HEK293 (cell line): ENCODE measurements at regions not wholly inside any gene's neighbourhood (a gene's known extent, or its start where the extent isn't known, plus 50 kb on each side); places are given as distances from the start of the nearest gene placed in this dataset.

Experiments used
- CTCF ChIA-PET: fragments of 350-600 bp; formaldehyde crosslinking; extraction: SDS; loops from one replicate; lab custom pipeline; 2021; ENCODE audit warnings: antibody characterized with exemption; lab: Yijun Ruan, JAX
- POLR2A ChIA-PET: fragments of 300-600 bp; formaldehyde crosslinking; extraction: SDS; loops from one replicate; lab custom pipeline; 2020; ENCODE audit warnings: antibody characterized with exemption, inconsistent platforms; lab: Yijun Ruan, JAX
- H3K27ac ChIP-seq: fragments of 200-500 bp; sonication (Bioruptor generic); 2 replicates; pipeline ENCODE4 v1.5.1; 2014; ENCODE audit warnings: low read depth, low read length, control low read depth, inconsistent platforms; ENCODE audit errors: extremely low read depth
- H3K36me3 ChIP-seq, 2 experiments: fragments of 200-500 bp in 1 of 2; sonication (Bioruptor generic) in 1 of 2; 1 replicate in 1 of 2; 2 replicates in 1 of 2; pipeline ENCODE4 v1.5.1; 2014 to 2017; ENCODE audit warnings: inconsistent platforms in 2 of 2, low read length in 2 of 2; ENCODE audit not compliant: control insufficient read depth in 2 of 2, insufficient read depth in 1 of 2
- H3K4me1 ChIP-seq: fragments of 200-500 bp; sonication (Bioruptor generic); 2 replicates; pipeline ENCODE4 v1.5.1; 2014; ENCODE audit warnings: mild to moderate bottlenecking, low read length, inconsistent platforms; ENCODE audit not compliant: control insufficient read depth, insufficient read depth
- H3K4me3 ChIP-seq: 2 replicates; pipeline ENCODE4 v1.5.1; 2011; ENCODE audit warnings: low read depth, mild to moderate bottlenecking, control low read depth, low read length, moderate library complexity
- H3K9me3 ChIP-seq: fragments of 200-500 bp; sonication (Bioruptor generic); 2 replicates; pipeline ENCODE4 v1.5.1; 2014; ENCODE audit warnings: low read depth, low read length, inconsistent platforms; ENCODE audit not compliant: control insufficient read depth, insufficient read depth
- EGR2 ChIP-seq: fragments of 450-650 bp; formaldehyde crosslinking; IDR thresholded peaks from 2 replicates; pipeline ENCODE4 v1.5.1; 2016; ENCODE audit warnings: low read depth, missing biosample characterization, missing genetic modification characterization
- KLF8 ChIP-seq: fragments of 450-650 bp; formaldehyde crosslinking; IDR thresholded peaks from 2 replicates; pipeline ENCODE4 v1.5.1; 2016; ENCODE audit warnings: missing biosample characterization, missing genetic modification characterization
- YY2 ChIP-seq: fragments of 450-650 bp; formaldehyde crosslinking; IDR thresholded peaks from 2 replicates; pipeline ENCODE4 v1.5.1; 2016; ENCODE audit warnings: missing biosample characterization, missing genetic modification characterization
- ZNF10 ChIP-seq: fragments of 450-650 bp; formaldehyde crosslinking; IDR thresholded peaks from 2 replicates; pipeline ENCODE4 v1.5.1; 2017; ENCODE audit warnings: missing biosample characterization, missing genetic modification characterization
- ZNF133 ChIP-seq: fragments of 450-650 bp; formaldehyde crosslinking; IDR thresholded peaks from 2 replicates; pipeline ENCODE4 v1.5.1; 2016; ENCODE audit warnings: missing biosample characterization, missing genetic modification characterization
- ZNF140 ChIP-seq: fragments of 450-650 bp; formaldehyde crosslinking; IDR thresholded peaks from 2 replicates; pipeline ENCODE4 v1.5.1; 2016; ENCODE audit warnings: missing biosample characterization, missing genetic modification characterization
- ZNF157 ChIP-seq: fragments of 450-650 bp; formaldehyde crosslinking; IDR thresholded peaks from 2 replicates; pipeline ENCODE4 v1.5.1; 2016; ENCODE audit warnings: missing biosample characterization, missing genetic modification characterization
- ZNF174 ChIP-seq: fragments of 450-650 bp; formaldehyde crosslinking; IDR thresholded peaks from 2 replicates; pipeline ENCODE4 v1.5.0; 2017; ENCODE audit warnings: missing biosample characterization, mild to moderate bottlenecking, missing genetic modification characterization
- ZNF223 ChIP-seq: fragments of 450-650 bp; formaldehyde crosslinking; IDR thresholded peaks from 2 replicates; pipeline ENCODE4 v1.5.1; 2016; ENCODE audit warnings: missing biosample characterization, missing genetic modification characterization
- ZNF248 ChIP-seq: fragments of 450-650 bp; formaldehyde crosslinking; IDR thresholded peaks from 2 replicates; pipeline ENCODE4 v1.5.1; 2017; ENCODE audit warnings: missing biosample characterization, missing genetic modification characterization
- ZNF335 ChIP-seq: fragments of 450-650 bp; formaldehyde crosslinking; conservative IDR thresholded peaks from 2 replicates; pipeline ENCODE4 v1.5.1; 2016; ENCODE audit warnings: missing biosample characterization, missing genetic modification characterization
- ZNF354C ChIP-seq: fragments of 450-650 bp; formaldehyde crosslinking; IDR thresholded peaks from 2 replicates; pipeline ENCODE4 v1.5.1; 2016; ENCODE audit warnings: missing biosample characterization, missing genetic modification characterization, low read depth, borderline replicate concordance
- ZNF501 ChIP-seq: fragments of 450-650 bp; formaldehyde crosslinking; IDR thresholded peaks from 2 replicates; pipeline ENCODE4 v1.5.1; 2016; ENCODE audit warnings: missing biosample characterization, missing genetic modification characterization
- ZNF529 ChIP-seq: fragments of 450-650 bp; formaldehyde crosslinking; IDR thresholded peaks from 2 replicates; pipeline ENCODE4 v1.5.1; 2017; ENCODE audit warnings: missing genetic modification characterization, missing biosample characterization; ENCODE audit not compliant: insufficient replicate concordance
- ZNF560 ChIP-seq: fragments of 450-650 bp; formaldehyde crosslinking; IDR thresholded peaks from 2 replicates; pipeline ENCODE4 v1.5.1; 2017; ENCODE audit warnings: missing biosample characterization, missing genetic modification characterization, borderline replicate concordance
- ZNF626 ChIP-seq: fragments of 450-650 bp; sonication (Bioruptor Pico); formaldehyde crosslinking; IDR thresholded peaks from 2 replicates; pipeline ENCODE4 v1.5.1; 2018; ENCODE audit warnings: missing biosample characterization, missing genetic modification characterization, inconsistent platforms
- ZNF654 ChIP-seq: fragments of 450-650 bp; formaldehyde crosslinking; IDR thresholded peaks from 2 replicates; pipeline ENCODE4 v1.5.1; 2016; ENCODE audit warnings: low read depth, missing biosample characterization, missing genetic modification characterization
- ZNF768 ChIP-seq: fragments of 450-650 bp; formaldehyde crosslinking; IDR thresholded peaks from 2 replicates; pipeline ENCODE4 v1.5.1; 2018; ENCODE audit warnings: missing biosample characterization, mild to moderate bottlenecking, missing genetic modification characterization
- TF ChIP-seq, protein P1 (sequence below): fragments of 450-650 bp; formaldehyde crosslinking; IDR thresholded peaks from 2 replicates; pipeline ENCODE4 v1.5.1; 2016; ENCODE audit warnings: missing biosample characterization, missing genetic modification characterization
- TF ChIP-seq, protein P2 (sequence below): fragments of 450-650 bp; formaldehyde crosslinking; IDR thresholded peaks from 2 replicates; pipeline ENCODE4; 2016; ENCODE audit warnings: missing biosample characterization, missing genetic modification characterization
- TF ChIP-seq, protein P3 (sequence below): fragments of 450-650 bp; formaldehyde crosslinking; IDR thresholded peaks from 2 replicates; pipeline ENCODE4 v1.5.1; 2017; ENCODE audit warnings: missing biosample characterization, mild to moderate bottlenecking, missing genetic modification characterization, moderate library complexity
- TF ChIP-seq, protein P4 (sequence below): fragments of 450-650 bp; IDR thresholded peaks from 2 replicates; pipeline ENCODE4 v1.5.1; 2018; ENCODE audit warnings: missing biosample characterization, mild to moderate bottlenecking, missing genetic modification characterization
- TF ChIP-seq, protein P5 (sequence below): fragments of 450-650 bp; formaldehyde crosslinking; IDR thresholded peaks from 2 replicates; pipeline ENCODE4 v1.5.1; 2016; ENCODE audit warnings: missing biosample characterization, missing genetic modification characterization
- TF ChIP-seq, protein P6 (sequence below): fragments of 450-650 bp; formaldehyde crosslinking; IDR thresholded peaks from 2 replicates; pipeline ENCODE4 v1.5.1; 2017; ENCODE audit warnings: missing biosample characterization, missing genetic modification characterization

DNA sequence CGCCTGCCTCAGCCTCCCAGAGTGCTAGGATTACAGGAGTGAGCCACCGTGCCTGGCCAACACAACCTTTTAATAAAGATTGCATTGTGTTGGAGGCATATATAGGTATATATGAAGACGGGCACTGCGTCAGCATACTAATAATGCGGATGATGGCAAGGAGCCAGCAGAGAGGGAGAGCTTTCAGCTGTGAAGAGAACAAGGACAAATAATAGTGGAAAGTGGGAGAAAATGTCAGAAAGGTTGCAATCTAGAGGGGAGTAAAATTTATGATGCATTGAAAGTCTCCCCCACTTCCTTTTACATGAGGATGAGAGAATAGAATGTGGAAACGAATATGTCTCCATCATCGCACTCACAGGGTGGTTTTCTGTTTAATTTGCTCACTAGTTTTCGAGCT lies 170.5 kb upstream of the TBL1XR1 start:
- TF ChIP-seq, protein P1, sequence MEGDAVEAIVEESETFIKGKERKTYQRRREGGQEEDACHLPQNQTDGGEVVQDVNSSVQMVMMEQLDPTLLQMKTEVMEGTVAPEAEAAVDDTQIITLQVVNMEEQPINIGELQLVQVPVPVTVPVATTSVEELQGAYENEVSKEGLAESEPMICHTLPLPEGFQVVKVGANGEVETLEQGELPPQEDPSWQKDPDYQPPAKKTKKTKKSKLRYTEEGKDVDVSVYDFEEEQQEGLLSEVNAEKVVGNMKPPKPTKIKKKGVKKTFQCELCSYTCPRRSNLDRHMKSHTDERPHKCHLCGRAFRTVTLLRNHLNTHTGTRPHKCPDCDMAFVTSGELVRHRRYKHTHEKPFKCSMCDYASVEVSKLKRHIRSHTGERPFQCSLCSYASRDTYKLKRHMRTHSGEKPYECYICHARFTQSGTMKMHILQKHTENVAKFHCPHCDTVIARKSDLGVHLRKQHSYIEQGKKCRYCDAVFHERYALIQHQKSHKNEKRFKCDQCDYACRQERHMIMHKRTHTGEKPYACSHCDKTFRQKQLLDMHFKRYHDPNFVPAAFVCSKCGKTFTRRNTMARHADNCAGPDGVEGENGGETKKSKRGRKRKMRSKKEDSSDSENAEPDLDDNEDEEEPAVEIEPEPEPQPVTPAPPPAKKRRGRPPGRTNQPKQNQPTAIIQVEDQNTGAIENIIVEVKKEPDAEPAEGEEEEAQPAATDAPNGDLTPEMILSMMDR (tag by site-specific recombination), result no peak
- no peak for TF ChIP-seq ZNF501 (tag by site-specific recombination)
- no peak for TF ChIP-seq ZNF10 (tag by site-specific recombination)
- TF ChIP-seq ZNF560 (tag by site-specific recombination), result no peak
- TF ChIP-seq ZNF654 (tag by site-specific recombination), result no peak
- no peak for TF ChIP-seq ZNF248 (tag by site-specific recombination)
- no peak for TF ChIP-seq ZNF529 (tag by site-specific recombination)
- TF ChIP-seq, protein P2, sequence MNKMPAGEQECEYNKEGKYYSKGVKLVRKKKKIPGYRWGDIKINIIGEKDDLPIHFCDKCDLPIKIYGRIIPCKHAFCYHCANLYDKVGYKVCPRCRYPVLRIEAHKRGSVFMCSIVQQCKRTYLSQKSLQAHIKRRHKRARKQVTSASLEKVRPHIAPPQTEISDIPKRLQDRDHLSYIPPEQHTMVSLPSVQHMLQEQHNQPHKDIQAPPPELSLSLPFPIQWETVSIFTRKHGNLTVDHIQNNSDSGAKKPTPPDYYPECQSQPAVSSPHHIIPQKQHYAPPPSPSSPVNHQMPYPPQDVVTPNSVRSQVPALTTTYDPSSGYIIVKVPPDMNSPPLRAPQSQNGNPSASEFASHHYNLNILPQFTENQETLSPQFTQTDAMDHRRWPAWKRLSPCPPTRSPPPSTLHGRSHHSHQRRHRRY (tag by site-specific recombination), result no peak
- TF ChIP-seq ZNF768 (tag by site-specific recombination), result no peak
- TF ChIP-seq ZNF174 (tag by site-specific recombination), result no peak
- TF ChIP-seq, protein P3, sequence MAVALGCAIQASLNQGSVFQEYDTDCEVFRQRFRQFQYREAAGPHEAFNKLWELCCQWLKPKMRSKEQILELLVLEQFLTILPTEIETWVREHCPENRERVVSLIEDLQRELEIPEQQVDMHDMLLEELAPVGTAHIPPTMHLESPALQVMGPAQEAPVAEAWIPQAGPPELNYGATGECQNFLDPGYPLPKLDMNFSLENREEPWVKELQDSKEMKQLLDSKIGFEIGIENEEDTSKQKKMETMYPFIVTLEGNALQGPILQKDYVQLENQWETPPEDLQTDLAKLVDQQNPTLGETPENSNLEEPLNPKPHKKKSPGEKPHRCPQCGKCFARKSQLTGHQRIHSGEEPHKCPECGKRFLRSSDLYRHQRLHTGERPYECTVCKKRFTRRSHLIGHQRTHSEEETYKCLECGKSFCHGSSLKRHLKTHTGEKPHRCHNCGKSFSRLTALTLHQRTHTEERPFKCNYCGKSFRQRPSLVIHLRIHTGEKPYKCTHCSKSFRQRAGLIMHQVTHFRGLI (tag by site-specific recombination), result no peak
- no peak for TF ChIP-seq ZNF354C (tag by site-specific recombination)
- TF ChIP-seq, protein P4, sequence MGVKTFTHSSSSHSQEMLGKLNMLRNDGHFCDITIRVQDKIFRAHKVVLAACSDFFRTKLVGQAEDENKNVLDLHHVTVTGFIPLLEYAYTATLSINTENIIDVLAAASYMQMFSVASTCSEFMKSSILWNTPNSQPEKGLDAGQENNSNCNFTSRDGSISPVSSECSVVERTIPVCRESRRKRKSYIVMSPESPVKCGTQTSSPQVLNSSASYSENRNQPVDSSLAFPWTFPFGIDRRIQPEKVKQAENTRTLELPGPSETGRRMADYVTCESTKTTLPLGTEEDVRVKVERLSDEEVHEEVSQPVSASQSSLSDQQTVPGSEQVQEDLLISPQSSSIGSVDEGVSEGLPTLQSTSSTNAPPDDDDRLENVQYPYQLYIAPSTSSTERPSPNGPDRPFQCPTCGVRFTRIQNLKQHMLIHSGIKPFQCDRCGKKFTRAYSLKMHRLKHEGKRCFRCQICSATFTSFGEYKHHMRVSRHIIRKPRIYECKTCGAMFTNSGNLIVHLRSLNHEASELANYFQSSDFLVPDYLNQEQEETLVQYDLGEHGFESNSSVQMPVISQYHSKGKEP, result no peak
- TF ChIP-seq KLF8 (tag by site-specific recombination), result no peak
- TF ChIP-seq YY2 (tag by site-specific recombination), result no peak
- TF ChIP-seq ZNF157 (tag by site-specific recombination), result no peak
- TF ChIP-seq, all 188 proteins: peak for 0
- ChIA-PET CTCF (interaction anchor here (0.7 kb wide), 1 partner anchor 774 kb away, joined by 3 read pairs; no protein-coding TSS in a partner anchor), POLR2A (no interaction called here)
- Histone ChIP-seq H3K36me3 (no peaks in the 10 kb centered on the region), H3K4me3 (no peak overlapping the region), H3K27ac (no peak overlapping the region), H3K4me1 (no peaks in the 10 kb centered on the region), H3K9me3 (no peaks in the 10 kb centered on the region)

DNA sequence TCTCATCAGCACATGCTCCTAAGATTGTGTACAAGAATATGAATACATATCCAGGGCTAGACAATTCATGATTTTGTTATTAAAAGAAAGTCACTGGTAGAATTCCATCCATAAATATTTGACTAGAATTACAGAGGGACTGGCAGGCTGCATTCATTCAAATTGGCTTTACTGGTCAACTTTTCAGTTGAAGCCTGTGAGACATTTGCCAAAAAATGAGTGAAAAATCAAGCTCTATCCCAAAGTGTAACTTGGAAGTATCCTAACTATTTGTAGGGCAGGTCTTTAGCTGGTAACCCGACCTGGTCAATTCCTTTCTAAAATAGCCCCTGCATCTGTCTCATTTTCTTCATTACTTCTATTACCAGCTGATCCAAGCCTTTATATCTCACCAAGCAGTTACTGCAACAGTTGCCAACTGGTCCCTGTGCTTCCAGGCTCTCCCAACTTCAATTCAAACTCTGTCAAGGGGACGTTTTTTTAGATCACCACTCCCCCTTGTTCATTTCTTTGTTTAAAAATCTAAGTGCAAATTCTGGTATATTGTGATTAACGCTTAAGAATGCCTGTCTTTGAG lies 173.1 kb upstream of the TBL1XR1 start:
- Histone ChIP-seq H3K4me1 (no peaks in the 10 kb centered on the region), H3K27ac (no peak overlapping the region), H3K9me3 (no peaks in the 10 kb centered on the region), H3K4me3 (no peak overlapping the region), H3K36me3 (no peaks in the 10 kb centered on the region)
- ChIA-PET CTCF (interaction anchor here (0.6 to 0.7 kb wide), 2 partner anchors 111 to 197 kb away, joined by 3 to 4 read pairs; no protein-coding TSS in a partner anchor), POLR2A (no interaction called here)
- no peak for TF ChIP-seq ZNF133
- TF ChIP-seq, protein P5, sequence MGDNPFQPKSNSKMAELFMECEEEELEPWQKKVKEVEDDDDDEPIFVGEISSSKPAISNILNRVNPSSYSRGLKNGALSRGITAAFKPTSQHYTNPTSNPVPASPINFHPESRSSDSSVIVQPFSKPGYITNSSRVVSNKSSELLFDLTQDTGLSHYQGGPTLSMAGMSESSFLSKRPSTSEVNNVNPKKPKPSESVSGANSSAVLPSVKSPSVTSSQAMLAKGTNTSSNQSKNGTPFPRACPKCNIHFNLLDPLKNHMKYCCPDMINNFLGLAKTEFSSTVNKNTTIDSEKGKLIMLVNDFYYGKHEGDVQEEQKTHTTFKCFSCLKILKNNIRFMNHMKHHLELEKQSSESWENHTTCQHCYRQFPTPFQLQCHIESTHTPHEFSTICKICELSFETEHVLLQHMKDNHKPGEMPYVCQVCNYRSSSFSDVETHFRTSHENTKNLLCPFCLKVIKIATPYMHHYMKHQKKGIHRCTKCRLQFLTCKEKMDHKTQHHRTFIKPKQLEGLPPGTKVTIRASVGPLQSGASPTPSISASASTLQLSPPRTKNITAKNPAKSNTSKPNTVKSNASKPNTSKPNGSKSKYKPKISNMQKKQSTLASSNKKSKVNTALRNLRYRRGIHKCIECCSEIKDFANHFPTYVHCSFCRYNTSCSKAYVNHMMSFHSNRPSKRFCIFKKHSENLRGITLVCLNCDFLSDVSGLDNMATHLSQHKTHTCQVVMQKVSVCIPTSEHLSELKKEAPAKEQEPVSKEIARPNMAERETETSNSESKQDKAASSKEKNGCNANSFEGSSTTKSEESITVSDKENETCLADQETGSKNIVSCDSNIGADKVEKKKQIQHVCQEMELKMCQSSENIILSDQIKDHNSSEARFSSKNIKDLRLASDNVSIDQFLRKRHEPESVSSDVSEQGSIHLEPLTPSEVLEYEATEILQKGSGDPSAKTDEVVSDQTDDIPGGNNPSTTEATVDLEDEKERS (tag by site-specific recombination), result no peak
- no peak for TF ChIP-seq ZNF626 (tag by site-specific recombination)
- no peak for TF ChIP-seq EGR2 (tag by site-specific recombination)
- TF ChIP-seq ZNF223 (tag by site-specific recombination), result no peak
- TF ChIP-seq, protein P6, sequence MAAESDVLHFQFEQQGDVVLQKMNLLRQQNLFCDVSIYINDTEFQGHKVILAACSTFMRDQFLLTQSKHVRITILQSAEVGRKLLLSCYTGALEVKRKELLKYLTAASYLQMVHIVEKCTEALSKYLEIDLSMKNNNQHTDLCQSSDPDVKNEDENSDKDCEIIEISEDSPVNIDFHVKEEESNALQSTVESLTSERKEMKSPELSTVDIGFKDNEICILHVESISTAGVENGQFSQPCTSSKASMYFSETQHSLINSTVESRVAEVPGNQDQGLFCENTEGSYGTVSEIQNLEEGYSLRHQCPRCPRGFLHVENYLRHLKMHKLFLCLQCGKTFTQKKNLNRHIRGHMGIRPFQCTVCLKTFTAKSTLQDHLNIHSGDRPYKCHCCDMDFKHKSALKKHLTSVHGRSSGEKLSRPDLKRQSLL (tag by site-specific recombination), result no peak
- TF ChIP-seq ZNF335, result no peak
- TF ChIP-seq ZNF140 (tag by site-specific recombination), result no peak
